Putamen (tissue), 1 donor: ENCODE measurements at regions not wholly inside any gene's neighbourhood (a gene's known extent, or its start where the extent isn't known, plus 50 kb on each side); places are given as distances from the start of the nearest gene placed in this dataset.

Experiments used
- DNase-seq: peaks from one replicate; pipeline ENCODE4 v3.0.0-alpha.2; 2016; ENCODE audit warnings: low spot score

DNA sequence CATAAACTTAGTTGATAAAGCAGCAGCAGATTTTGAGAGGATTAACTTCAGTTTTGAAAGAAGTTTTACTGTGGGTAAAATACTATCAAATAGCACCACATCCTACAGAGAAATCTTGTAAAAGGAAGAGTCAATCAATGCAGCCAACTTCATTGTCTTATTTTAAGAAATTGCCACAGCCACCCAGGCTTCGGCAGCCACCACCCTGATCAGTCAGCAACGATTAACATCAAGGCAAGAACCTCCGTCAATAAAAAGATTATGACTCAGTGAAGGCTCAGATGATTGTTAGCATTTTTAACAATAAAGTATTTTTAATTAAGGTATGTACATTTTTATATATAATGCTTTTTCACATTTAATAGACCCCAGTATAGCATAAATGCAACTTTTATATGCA, 122.3 kb upstream of the NR4A3 start:
- DNase-seq = peak; percentile 16

- no peak for DNase-seq
Observed at GRCh38 chr9:99712214-99712613, 109.5 kb upstream of the NR4A3 start.

DNA sequence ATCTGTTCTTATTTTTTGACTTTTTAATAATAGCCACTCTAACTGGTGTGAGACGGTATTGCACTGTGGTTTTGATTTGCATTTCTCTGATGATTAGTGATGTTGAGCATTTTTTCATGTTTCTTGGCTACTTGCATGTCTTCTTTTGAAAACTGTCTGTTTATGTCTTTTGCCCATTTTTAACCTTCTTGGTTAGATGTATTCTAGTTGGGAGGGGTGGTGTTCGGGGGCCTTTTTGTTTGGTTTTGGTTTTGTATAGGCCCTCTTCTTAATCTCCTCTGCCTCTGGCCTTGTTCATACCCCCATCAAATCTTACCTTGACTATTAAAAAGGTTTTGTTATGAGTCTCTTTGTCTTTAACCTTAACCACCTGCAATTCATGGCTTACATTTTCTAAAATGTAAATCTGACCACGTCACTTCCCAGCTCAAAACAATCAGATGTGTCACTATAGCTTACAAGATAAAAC, 107.8 kb upstream of the NR4A3 start:
- no peak for DNase-seq

GRCh38 chr9:99718631-99719030, 103.1 kb upstream of the NR4A3 start:
- no peak for DNase-seq

- no peak for DNase-seq
Observed at GRCh38 chr9:99720455-99721050, 101.1 kb upstream of the NR4A3 start.

GRCh38 chr9:99721898-99722297, 99.8 kb upstream of the NR4A3 start:
- DNase-seq = no peak

DNA sequence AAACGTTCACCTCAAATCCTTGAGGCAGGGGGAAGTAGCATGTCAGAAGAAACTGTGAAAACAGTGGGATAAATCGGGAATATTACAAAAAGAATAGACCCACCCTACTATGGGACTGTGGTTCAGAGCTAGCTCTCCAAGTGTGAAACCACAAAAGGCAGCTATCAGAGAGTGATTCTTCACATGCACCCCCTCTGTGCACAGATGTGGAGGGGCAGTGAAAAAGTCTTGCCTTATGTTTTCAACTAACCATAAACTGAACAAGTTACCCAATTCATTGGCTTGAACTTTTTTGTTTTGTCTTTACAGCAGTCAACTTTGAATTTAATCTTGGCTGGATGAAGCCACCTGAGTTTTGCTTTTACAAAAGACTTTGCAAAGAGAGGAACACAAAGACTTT, 98.8 kb upstream of the NR4A3 start:
- DNase-seq = no peak

DNA sequence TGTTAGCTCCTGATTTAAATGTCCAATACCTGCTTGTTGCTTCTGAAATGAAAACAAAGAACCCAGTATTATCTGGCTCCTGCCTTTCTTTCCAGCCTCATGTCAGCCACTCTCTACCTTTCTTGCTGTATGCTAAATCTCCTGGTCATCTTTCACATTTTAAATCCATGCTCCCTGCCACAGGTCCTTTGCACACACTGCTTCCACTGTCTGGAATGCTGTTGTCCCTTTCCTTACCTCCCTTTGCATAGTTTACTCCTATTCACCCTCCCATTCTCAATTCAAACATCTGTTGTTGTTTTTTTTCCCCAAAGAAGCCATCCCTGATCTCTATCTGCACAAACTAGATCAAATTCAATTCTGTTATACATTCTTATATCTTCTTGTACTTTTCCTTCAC, 97.0 kb upstream of the NR4A3 start:
- no peak for DNase-seq

- DNase-seq = no peak
Observed at GRCh38 chr9:99725852-99726251, 95.8 kb upstream of the NR4A3 start.

DNA sequence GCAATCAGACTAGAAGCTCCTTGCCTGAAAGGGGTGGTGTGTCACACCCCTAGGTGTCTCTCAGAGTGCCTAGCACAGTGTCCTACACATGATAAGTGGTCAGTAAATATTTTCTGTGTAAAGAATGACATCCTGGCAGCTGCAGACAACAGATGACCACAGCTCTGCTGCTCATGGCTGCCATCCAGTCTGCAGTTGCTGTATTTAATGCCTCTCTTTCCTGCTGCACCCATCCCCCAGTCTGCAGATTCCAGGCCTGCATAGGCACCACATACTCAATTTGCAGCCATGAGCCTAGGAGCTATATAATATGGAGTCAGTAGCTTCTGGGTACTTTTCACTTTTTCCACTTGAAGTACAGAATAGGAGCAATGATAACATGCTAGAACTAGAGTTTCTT, 94.9 kb upstream of the NR4A3 start:
- DNase-seq = no peak

DNA sequence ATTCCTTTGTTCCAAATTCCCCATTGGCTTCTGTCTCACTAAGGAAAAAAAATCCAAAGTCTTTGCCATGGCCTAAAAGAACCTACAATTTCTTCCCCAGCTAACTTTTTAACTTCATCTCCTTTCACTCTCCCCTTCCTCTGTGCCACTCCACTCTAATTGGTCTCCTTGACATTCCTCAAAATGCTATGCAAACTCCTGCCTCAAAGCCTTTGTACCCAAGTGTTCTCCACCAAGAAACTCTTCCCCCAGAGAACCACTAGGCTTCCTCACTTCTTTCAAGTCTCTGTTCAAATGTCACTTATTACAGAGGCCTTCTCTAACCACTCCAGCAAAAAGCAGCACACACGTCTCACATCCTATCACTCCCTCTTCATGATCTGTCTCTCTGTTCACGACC, 91.6 kb upstream of the NR4A3 start:
- DNase-seq = no peak

DNA sequence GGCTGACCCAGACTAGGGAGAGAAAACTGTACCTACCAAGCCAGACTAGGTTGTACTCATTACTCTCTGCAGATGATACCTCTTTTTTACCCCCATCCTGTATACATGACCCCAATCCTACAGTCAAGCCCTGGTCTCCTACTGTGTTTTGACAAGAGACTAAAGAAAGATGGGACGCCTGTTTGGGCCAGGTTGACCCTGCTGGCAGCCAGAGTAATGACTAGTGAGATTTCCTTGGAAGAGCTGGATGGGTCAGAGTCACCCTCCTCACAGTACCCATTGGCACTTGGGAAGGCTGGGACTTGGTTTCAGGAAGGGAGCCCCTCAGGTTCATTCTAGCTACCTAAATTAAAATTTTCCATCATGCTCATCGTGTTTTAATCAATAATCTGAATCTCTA, 89.7 kb upstream of the NR4A3 start:
- no peak for DNase-seq

DNA sequence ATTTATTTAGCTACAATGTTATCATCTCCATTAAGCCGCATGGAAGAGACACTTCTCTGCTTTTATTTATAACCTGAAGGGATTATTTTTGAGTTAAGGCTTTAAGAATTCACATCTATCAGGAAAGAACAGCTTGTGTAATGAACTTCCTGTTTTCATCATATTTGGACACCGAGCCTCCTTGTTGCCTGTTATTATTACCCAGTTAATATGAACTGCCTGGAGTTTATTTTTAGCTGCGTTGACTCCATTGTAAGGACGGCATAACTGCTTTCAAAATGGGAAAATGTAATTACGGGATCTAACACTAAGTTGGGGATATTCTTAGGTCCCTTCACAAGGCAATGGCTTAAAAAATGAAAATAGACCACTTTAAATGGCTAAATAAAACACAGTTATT, 89.0 kb upstream of the NR4A3 start:
- no peak for DNase-seq

DNA sequence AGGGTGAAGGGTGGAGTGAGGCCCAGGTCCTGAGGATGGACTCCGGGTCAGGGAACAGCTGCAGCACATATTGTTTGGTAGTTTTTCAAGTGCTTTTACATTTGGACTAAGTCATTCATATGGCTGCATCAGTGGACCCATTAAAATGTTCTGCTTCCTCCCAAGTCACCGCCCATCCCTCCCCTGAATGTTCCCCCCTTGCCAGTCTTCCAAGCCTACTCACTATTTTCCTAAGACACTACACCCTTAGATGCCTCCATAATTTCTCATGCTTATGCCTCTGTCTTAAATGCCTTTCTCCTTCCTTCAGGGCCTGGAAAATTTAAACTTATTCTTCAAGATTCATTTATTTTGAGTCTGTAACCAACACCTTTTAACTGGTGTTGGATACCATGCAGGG, 86.6 kb upstream of the NR4A3 start:
- DNase-seq = no peak

DNA sequence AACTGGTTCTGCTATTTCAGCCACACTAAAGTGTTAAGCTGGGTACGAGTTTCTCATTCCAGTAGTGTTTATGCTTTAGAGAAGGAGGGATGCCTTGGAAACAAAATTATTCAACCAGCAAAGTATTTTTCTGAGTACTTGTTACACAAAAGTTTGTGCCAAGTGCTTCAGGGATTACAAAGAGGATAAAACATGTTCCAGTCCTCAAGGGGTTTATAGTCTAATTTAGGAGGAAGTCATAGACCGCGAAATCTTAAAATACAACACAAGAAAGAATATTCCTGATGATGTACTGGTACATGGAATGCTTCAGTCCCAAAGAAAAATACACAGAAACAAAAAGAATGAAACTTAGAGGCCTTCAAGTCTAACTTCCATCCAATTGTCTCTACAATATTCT, 85.4 kb upstream of the NR4A3 start:
- no peak for DNase-seq

DNA sequence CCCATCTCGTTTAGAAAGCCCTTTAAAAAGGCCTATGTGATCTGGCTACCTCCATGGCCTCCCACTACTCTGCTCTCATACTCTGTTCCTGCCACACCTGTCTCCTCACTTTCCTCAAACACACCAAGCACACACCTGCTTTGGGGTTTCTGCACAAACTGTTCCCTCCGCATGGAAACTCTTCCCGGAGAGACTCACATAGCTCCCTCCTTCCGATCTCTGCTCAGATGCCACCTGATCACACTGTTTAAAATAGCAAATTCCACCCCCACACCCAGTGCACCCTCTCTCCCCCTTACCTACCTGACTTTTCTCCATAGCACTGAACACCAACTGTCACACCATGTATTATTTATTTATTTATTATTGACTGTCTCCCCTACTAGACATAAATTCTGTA, 84.0 kb upstream of the NR4A3 start:
- peak; percentile 10 for DNase-seq

- no peak for DNase-seq
Observed at GRCh38 chr9:99743006-99743405, 78.7 kb upstream of the NR4A3 start.

- no peak for DNase-seq
Observed at GRCh38 chr9:99743455-99743854, 78.2 kb upstream of the NR4A3 start.

DNA sequence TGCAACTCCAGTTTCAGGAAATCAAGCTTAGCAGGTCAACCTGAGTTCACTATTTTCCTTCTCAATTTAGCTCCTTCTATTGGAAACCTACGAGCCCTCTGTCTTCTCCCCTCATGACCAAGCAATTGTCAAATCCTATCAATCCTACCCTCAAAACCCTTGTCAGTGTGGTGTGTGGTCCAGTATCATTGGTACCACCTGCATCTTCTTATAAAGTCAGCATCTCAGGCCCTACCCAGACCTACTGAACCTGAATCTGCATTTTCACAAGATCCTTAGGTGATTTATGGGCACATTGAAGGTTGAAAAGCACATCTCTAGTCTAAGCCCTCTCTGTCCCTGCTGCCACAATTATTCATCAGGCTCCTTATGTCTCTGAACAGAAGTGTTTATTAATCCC, 77.6 kb upstream of the NR4A3 start:
- no peak for DNase-seq

GRCh38 chr9:99745085-99745484, 76.6 kb upstream of the NR4A3 start:
- no peak for DNase-seq

DNA sequence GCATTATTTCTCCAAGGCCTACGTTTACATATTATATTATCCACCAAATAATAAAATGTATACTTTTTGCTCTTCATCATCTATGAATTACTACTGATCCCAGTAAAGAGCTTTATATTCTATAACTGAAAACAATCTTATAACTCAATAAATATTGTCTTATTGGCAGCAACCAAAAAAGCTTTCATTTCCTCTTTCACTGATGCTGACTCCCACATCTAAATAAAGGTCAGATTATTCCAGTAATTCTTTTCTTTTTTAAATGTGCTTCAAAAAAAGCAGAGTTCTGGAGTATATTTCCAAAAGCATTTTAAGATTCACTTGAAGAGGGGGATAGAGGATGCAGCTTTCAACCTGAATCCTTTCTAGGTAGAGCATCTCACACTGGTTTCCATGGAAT, 75.3 kb upstream of the NR4A3 start:
- no peak for DNase-seq

GRCh38 chr9:99748266-99748665, 73.4 kb upstream of the NR4A3 start:
- DNase-seq = no peak

GRCh38 chr9:99748676-99749075, 73.0 kb upstream of the NR4A3 start:
- no peak for DNase-seq

- DNase-seq = no peak
Observed at GRCh38 chr9:99749641-99750040, 72.0 kb upstream of the NR4A3 start.

DNA sequence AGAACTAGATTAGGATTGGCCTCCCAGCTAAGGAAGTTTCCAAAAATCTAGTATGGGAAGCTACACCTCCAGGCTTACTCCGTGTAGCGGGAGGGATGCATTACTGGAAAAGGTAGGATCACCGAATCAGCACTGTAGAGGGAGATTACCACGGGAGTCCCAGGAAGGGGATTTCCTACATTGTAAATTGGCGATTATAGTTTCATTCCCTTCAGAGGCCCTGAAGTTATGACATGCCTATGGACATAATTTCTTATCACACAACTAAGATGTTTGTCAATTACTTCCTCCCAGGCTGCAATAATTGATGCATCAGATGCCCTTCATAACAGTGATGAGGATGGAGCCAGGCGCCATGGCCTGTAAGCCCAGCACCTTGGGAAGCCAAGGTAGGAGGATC, 71.2 kb upstream of the NR4A3 start:
- DNase-seq = no peak
